ENCODE measurements at regions not wholly inside any gene's neighbourhood (a gene's known extent, or its start where the extent isn't known, plus 50 kb on each side); places are given as distances from the start of the nearest gene placed in this dataset.
"Not testable (repeated sequence)": the region's sequence is repeated elsewhere in the genome, so short reads cannot be mapped to it uniquely, and the experiment has no call there.

DNA sequence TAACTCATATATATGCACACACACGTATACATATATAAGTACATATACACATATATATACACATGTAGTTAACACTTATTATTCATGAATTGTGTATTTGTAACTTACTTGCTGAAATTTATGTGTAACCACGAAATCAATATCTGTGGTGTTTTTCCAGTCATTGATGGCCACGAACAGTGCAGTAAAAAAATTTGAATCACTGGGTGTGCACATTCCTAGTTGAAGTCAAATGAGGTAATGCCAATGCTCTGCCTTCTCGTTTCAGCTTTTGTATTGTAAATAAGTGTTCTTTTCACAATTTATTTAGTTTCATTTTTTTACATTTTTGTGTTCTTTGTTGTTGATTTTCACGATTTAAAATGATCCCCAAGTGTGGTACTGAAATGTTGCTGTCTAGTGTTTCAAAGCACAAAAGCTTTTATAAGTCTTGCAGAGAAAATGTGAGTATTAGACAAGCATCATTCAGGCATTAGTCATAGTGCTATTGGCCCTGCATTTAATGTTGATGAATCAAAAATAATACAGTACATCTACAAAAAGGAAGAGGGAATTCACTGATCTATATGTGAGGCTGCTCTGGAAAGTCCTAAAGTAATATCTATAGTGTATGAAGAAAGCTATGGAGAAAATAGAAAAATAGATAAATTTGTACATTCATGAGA lies 419.0 kb downstream of the DSC3 start:
- peaks cover 7% of the 10 kb centered on the region for H3K9me3 Mint-ChIP-seq
- ChIA-PET POLR2A (no interaction called here), CTCF (no interaction called here)
- no peak for DNase-seq
- H3K27ac Mint-ChIP-seq = no peak overlapping the region
- H3K36me3 Mint-ChIP-seq (ENCODE audit: low read depth) = no peaks in the 10 kb centered on the region
- H3K4me3 Mint-ChIP-seq = no peak overlapping the region
- no peaks in the 10 kb centered on the region for H3K27me3 Mint-ChIP-seq
- H3K4me1 Mint-ChIP-seq = no peaks in the 10 kb centered on the region

DNA sequence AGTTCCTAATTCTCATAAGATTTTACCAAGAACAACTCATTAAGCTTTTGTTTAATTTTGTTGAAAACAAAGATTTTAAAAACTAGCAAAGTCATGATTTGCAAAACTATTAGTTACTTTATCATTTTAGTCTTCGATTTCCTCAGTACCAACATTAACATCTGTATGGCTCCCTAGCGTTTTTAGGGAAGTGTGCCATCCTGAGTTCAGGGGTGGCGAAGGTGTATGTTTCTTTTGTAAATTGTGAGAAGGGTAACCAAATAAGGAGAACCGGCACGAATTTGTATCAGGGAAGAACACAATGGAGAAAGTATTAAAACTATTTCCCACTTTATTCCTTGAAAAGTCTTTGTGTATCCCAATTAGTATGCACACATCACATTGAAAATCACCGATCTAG lies 419.9 kb downstream of the DSC3 start:
- H3K27ac Mint-ChIP-seq = no peak overlapping the region
- DNase-seq = no peak
- ChIA-PET CTCF (no interaction called here), POLR2A (no interaction called here)
- H3K4me3 Mint-ChIP-seq = no peak overlapping the region
- no peaks in the 10 kb centered on the region for H3K27me3 Mint-ChIP-seq
- H3K36me3 Mint-ChIP-seq (ENCODE audit: low read depth) = no peaks in the 10 kb centered on the region
- H3K4me1 Mint-ChIP-seq = no peaks in the 10 kb centered on the region
- peaks cover 7% of the 10 kb centered on the region for H3K9me3 Mint-ChIP-seq

DNA sequence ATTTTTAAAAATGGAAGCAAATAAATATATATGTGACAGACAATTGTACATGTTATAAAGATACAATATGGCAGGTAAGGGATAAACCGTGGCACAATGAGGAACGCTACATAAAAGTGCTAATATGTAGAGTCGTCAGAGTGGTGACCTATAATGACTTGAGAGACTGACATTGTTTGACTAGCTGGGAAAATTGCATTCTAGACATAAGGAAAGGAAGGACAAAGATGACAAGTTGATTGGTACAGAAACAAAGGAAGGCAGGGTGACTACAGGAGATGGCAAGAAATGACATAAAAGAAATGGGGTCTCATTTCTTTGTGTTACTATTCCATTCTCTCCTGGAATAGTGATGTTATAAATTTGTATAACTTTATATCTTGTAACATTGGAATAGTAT lies 420.4 kb downstream of the DSC3 start:
- H3K27ac Mint-ChIP-seq = no peak overlapping the region
- no peak overlapping the region for H3K4me3 Mint-ChIP-seq
- no peaks in the 10 kb centered on the region for H3K36me3 Mint-ChIP-seq (ENCODE audit: low read depth)
- peaks cover 7% of the 10 kb centered on the region for H3K9me3 Mint-ChIP-seq
- H3K27me3 Mint-ChIP-seq = no peaks in the 10 kb centered on the region
- DNase-seq = no peak
- ChIA-PET CTCF (no interaction called here), POLR2A (no interaction called here)
- no peaks in the 10 kb centered on the region for H3K4me1 Mint-ChIP-seq

- Mint-ChIP-seq H3K4me1 (no peaks in the 10 kb centered on the region), H3K27ac (no peak overlapping the region), H3K27me3 (no peaks in the 10 kb centered on the region), H3K36me3 (ENCODE audit: low read depth) (no peaks in the 10 kb centered on the region), H3K9me3 (peaks cover 3% of the 10 kb centered on the region), H3K4me3 (no peak overlapping the region)
- CTCF ChIA-PET = no interaction called here
- no peak for DNase-seq
- POLR2A ChIA-PET = no interaction called here
Measured at GRCh38 chr18:30618567-30618966, 424.0 kb downstream of the DSC3 start.

DNA sequence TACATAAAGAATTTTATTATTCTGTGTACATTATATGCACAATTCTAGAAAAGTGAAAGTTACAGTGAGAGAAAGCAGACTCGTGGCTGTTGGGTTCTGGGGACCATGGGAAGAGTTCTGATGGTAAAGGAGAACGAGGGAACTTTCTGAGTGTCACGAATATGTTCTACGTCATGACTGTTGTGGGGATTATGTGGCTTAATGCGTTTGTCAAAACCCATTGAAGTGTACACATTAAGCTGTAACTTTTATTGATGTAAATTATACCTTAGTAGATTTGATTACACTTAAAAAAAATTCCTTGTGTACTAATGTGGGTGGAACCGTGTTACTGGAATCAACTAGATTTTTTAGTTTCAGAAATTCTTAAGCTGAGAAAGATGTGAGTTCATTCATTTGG lies 426.1 kb downstream of the DSC3 start:
- Mint-ChIP-seq H3K27ac (no peak overlapping the region), H3K4me1 (no peaks in the 10 kb centered on the region), H3K36me3 (ENCODE audit: low read depth) (no peaks in the 10 kb centered on the region), H3K27me3 (no peaks in the 10 kb centered on the region), H3K4me3 (no peak overlapping the region), H3K9me3 (no peaks in the 10 kb centered on the region)
- no peak for DNase-seq
- CTCF ChIA-PET = no interaction called here
- POLR2A ChIA-PET = no interaction called here

GRCh38 chr18:30613467-30613801 lies 429.1 kb downstream of the DSC3 start:
- Mint-ChIP-seq H3K36me3 (ENCODE audit: low read depth) (no peaks in the 10 kb centered on the region), H3K4me3 (no peak overlapping the region), H3K9me3 (peaks cover 4% of the 10 kb centered on the region), H3K27me3 (no peaks in the 10 kb centered on the region), H3K27ac (no peak overlapping the region), H3K4me1 (no peaks in the 10 kb centered on the region)
- DNase-seq = no peak
- ChIA-PET CTCF (no interaction called here), POLR2A (no interaction called here)

DNA sequence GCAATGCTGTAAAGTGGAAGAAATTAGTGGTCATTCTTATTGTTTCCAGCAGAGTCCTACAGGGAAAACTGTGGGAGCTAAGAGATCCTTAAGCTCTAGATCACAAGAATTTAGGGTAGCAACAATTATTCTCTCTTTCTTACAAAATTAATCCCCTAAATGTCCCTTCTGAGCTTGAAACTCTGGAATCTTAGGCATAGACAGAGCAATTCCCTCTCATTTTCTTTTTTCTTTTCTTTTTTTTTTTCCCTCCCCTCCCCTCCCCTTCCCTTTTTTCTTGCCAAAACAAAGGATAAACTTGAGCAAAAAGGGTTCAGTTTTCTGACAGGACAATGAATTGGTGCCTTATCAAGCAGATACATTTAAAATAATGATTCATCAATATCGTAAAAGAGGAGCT lies 441.0 kb downstream of the DSC3 start:
- Mint-ChIP-seq H3K27me3 (no peaks in the 10 kb centered on the region), H3K4me3 (no peak overlapping the region), H3K4me1 (no peaks in the 10 kb centered on the region), H3K27ac (no peak overlapping the region), H3K36me3 (ENCODE audit: low read depth) (no peaks in the 10 kb centered on the region), H3K9me3 (peaks cover 6% of the 10 kb centered on the region)
- no peak for DNase-seq
- ChIA-PET POLR2A (no interaction called here), CTCF (no interaction called here)

DNA sequence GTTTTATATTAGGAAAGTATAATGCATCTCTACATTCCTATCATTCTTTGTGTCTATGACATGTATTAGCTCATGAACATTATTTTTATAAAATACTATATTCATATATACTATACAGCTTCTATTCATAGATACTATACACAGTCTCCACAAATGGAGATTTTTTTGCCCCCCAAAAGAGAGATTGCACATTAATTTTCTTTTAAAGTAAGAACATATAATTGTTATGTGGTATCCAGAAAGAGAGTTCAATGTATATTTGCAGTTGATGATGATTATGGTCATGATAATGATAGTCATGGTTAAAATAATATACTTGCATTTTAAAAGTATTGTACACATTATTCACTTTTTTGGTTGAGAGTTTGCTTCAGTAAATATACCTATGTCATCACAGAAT lies 445.3 kb downstream of the DSC3 start:
- no peaks in the 10 kb centered on the region for H3K36me3 Mint-ChIP-seq (ENCODE audit: low read depth)
- CTCF ChIA-PET = no interaction called here
- no peaks in the 10 kb centered on the region for H3K4me1 Mint-ChIP-seq
- H3K9me3 Mint-ChIP-seq = peaks cover 14% of the 10 kb centered on the region
- no peak overlapping the region for H3K4me3 Mint-ChIP-seq
- POLR2A ChIA-PET = no interaction called here
- no peak for DNase-seq
- H3K27ac Mint-ChIP-seq = no peak overlapping the region
- H3K27me3 Mint-ChIP-seq = no peaks in the 10 kb centered on the region

DNA sequence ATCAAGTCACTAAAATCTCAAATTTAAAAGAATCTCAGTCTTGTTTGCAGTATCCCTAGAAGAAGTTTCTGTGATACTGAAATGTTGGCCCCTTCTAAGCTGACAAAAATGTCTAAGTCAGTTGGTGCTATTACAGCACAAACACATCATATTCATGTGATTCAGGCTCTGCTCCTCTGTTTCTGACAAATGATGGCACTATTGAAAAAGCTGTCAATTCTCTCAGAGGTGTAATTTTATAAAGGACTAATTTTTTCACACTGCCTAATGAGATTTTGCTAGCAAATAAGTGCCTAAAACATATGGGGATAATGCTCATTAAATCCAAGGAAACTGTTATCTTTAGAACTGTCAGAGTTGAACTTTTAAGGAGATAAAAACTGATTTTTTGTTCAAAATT lies 445.9 kb downstream of the DSC3 start:
- POLR2A ChIA-PET = no interaction called here
- H3K27me3 Mint-ChIP-seq = no peaks in the 10 kb centered on the region
- no peak overlapping the region for H3K4me3 Mint-ChIP-seq
- no peak overlapping the region for H3K27ac Mint-ChIP-seq
- H3K9me3 Mint-ChIP-seq = peaks cover 14% of the 10 kb centered on the region
- CTCF ChIA-PET = no interaction called here
- no peaks in the 10 kb centered on the region for H3K36me3 Mint-ChIP-seq (ENCODE audit: low read depth)
- no peaks in the 10 kb centered on the region for H3K4me1 Mint-ChIP-seq
- no peak for DNase-seq

DNA sequence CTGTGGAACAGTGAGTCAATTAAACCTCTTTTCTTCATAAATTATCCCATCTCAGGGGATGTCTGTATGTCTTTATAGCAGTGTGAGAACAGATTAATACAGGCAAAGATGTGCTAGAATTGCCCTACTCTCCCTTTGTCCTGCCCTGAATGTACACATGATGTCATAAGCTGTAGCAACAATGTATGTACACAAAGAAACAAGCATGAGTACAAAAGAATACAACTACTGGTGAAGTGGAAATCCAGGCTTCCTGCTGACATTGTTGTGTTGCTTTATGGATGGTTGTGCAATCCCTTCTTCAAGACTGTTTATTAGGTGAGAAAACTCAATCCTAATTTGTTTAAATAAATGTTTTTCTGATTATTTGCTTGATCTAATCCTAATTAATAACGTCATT lies 446.6 kb downstream of the DSC3 start:
- no peak overlapping the region for H3K4me3 Mint-ChIP-seq
- CTCF ChIA-PET = no interaction called here
- POLR2A ChIA-PET = no interaction called here
- no peaks in the 10 kb centered on the region for H3K27me3 Mint-ChIP-seq
- no peaks in the 10 kb centered on the region for H3K36me3 Mint-ChIP-seq (ENCODE audit: low read depth)
- no peak overlapping the region for H3K27ac Mint-ChIP-seq
- H3K4me1 Mint-ChIP-seq = no peaks in the 10 kb centered on the region
- H3K9me3 Mint-ChIP-seq = peaks cover 14% of the 10 kb centered on the region
- no peak for DNase-seq

GRCh38 chr18:30594911-30595310 lies 447.6 kb downstream of the DSC3 start:
- DNase-seq; H3K36me3 Mint-ChIP-seq (ENCODE audit: low read depth); H3K4me1 Mint-ChIP-seq; POLR2A ChIA-PET; H3K27me3 Mint-ChIP-seq; CTCF ChIA-PET; H3K27ac Mint-ChIP-seq; H3K4me3 Mint-ChIP-seq: not testable (repeated sequence)
- H3K9me3 Mint-ChIP-seq = peaks cover 14% of the 10 kb centered on the region

DNA sequence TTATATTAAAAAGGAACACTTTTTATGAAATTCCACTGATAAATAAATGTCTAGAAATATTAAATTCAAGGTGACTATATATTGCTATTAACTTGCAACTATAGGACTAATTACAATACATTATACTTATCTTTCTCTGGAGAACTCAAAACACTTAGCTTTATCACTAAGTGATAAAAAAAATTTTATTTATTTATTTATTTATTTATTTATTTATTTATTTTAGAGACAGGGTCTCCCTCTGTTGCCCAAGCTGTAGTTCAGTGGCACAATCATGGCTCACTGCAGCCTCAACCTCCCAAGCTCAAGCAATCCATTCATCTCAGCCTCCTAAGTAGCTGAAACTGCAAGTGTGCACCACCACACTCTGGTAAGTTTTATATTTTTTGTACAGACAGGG lies 451.1 kb downstream of the DSC3 start:
- Mint-ChIP-seq H3K4me1 (no peaks in the 10 kb centered on the region), H3K27ac (no peak overlapping the region), H3K4me3 (no peak overlapping the region), H3K27me3 (no peaks in the 10 kb centered on the region), H3K9me3 (peaks cover 11% of the 10 kb centered on the region), H3K36me3 (ENCODE audit: low read depth) (no peaks in the 10 kb centered on the region)
- POLR2A ChIA-PET = no interaction called here
- CTCF ChIA-PET = no interaction called here
- DNase-seq = no peak

DNA sequence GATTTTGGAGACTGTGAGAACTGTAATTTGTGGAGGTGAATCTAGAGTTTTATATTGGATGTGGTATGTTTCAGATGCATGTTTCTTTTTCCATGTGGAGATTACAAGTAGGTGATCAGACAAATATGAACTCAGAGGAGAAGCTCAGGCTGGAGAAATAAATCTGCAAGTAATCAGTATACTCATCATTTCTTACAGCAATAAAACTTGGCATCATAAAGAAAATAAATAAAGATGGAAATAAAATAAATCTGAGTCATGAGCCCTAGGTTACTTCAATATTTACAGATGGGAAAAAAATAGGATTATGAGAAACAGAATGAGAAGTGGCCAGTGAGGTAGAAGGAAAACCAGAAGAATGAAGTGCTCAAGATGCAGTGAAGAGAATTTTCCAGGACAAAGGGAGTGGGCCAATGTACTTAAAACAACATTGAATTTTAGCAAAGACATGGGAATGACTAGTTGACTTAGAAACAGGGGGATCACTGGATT lies 453.8 kb downstream of the DSC3 start:
- ChIA-PET POLR2A (no interaction called here), CTCF (no interaction called here)
- Mint-ChIP-seq H3K4me3 (no peak overlapping the region), H3K36me3 (ENCODE audit: low read depth) (no peaks in the 10 kb centered on the region), H3K27me3 (no peaks in the 10 kb centered on the region), H3K27ac (no peak overlapping the region), H3K9me3 (peaks cover 12% of the 10 kb centered on the region), H3K4me1 (no peaks in the 10 kb centered on the region)
- no peak for DNase-seq

GRCh38 chr18:30583768-30584167 lies 458.8 kb downstream of the DSC3 start:
- Mint-ChIP-seq H3K4me3 (no peak overlapping the region), H3K9me3 (peaks cover 9% of the 10 kb centered on the region), H3K36me3 (ENCODE audit: low read depth) (no peaks in the 10 kb centered on the region), H3K4me1 (no peaks in the 10 kb centered on the region), H3K27me3 (no peaks in the 10 kb centered on the region), H3K27ac (no peak overlapping the region)
- no peak for DNase-seq
- ChIA-PET CTCF (no interaction called here), POLR2A (no interaction called here)

GRCh38 chr18:30582078-30582477 lies 460.5 kb downstream of the DSC3 start:
- CTCF ChIA-PET = no interaction called here
- Mint-ChIP-seq H3K27me3 (no peaks in the 10 kb centered on the region), H3K27ac (no peak overlapping the region), H3K4me3 (no peak overlapping the region), H3K36me3 (ENCODE audit: low read depth) (no peaks in the 10 kb centered on the region), H3K9me3 (peaks cover 9% of the 10 kb centered on the region), H3K4me1 (no peaks in the 10 kb centered on the region)
- no peak for DNase-seq
- POLR2A ChIA-PET = no interaction called here
